Sigmoid colon (tissue), 6 donors: ENCODE measurements at regions not wholly inside any gene's neighbourhood (a gene's known extent, or its start where the extent isn't known, plus 50 kb on each side); places are given as distances from the start of the nearest gene placed in this dataset.
"Not testable (repeated sequence)": the region's sequence is repeated elsewhere in the genome, so short reads cannot be mapped to it uniquely, and the experiment has no call there.

Experiments
- DNase-seq: peaks from one replicate; pipeline ENCODE4 v3.0.0-alpha.2; 2019
- H3K27ac ChIP-seq, 4 donors: fragments of 200-600 bp; sonication (generic); one replicate each; pipeline ENCODE4 v1.5.1; 2016 to 2019; ENCODE audit warnings: mild to moderate bottlenecking in 1 of 4
- H3K27me3 ChIP-seq, 3 donors: fragments of 200-600 bp; sonication (generic); one replicate each; pipeline ENCODE4 v1.5.1; 2019; ENCODE audit warnings: mild to moderate bottlenecking in 1 of 3
- H3K36me3 ChIP-seq, 4 donors: fragments of 200-600 bp; sonication (generic); one replicate each; pipeline ENCODE4 v1.5.1; 2016 to 2019
- H3K4me1 ChIP-seq, 4 donors: fragments of 200-600 bp; sonication (generic); one replicate each; pipeline ENCODE4 v1.5.1; 2017 to 2019
- H3K4me3 ChIP-seq, 4 donors: fragments of 200-600 bp; sonication (generic); one replicate each; pipeline ENCODE4 v1.5.1; 2017 to 2019; ENCODE audit warnings: mild to moderate bottlenecking in 2 of 4, moderate library complexity in 1 of 4
- H3K9me3 ChIP-seq, 4 donors: fragments of 200-600 bp in 3 of 4; sonication (generic) in 3 of 4; one replicate each; pipeline versions ENCODE4 v1.5.1 to v1.6.1; 2013 to 2019
- EP300 ChIP-seq, 4 donors: sonication (generic); formaldehyde crosslinking; IDR thresholded peaks; one replicate each; pipeline ENCODE4 v1.6.1; 2017; ENCODE audit warnings: antibody characterized with exemption in 4 of 4
- POLR2A ChIP-seq, 2 donors: fragments of 450-650 bp; IDR thresholded peaks; one replicate each; pipeline ENCODE4 v1.6.1; 2016; ENCODE audit warnings: antibody characterized with exemption in 2 of 2, mild to moderate bottlenecking in 2 of 2, moderate library complexity in 2 of 2
- POLR2AphosphoS5 ChIP-seq, 4 donors: sonication (generic); formaldehyde crosslinking; IDR thresholded peaks; one replicate each; pipeline ENCODE4 v1.6.1; 2017; ENCODE audit warnings: antibody characterized with exemption in 4 of 4
- WGBS, 2 donors: extraction: QIAGEN DNeasy Blood & Tissue Kit; methylation state at CpG; one replicate each; pipeline ENCODE4 v1.1.7; 2013; 5-methylcytosine and 5-hydroxymethylcytosine counted together
- intact Hi-C: fragments of 100-400 bp; cut with DNase I; formaldehyde crosslinking; loops from one replicate; pipeline ENCODE4 v1.15.1; 2023
- TF ChIP-seq, protein P1 (sequence below), 4 experiments: fragments of 450-650 bp in 3 of 4; fragments of 200-600 bp in 1 of 4; IDR thresholded peaks; one replicate each; pipeline ENCODE4 v1.5.1; 2016 to 2019; ENCODE audit warnings: antibody characterized with exemption in 4 of 4, mild to moderate bottlenecking in 3 of 4, moderate library complexity in 2 of 4
- donor health status: healthy with polysubstance abuse.
- donor health status: healthy.

DNA sequence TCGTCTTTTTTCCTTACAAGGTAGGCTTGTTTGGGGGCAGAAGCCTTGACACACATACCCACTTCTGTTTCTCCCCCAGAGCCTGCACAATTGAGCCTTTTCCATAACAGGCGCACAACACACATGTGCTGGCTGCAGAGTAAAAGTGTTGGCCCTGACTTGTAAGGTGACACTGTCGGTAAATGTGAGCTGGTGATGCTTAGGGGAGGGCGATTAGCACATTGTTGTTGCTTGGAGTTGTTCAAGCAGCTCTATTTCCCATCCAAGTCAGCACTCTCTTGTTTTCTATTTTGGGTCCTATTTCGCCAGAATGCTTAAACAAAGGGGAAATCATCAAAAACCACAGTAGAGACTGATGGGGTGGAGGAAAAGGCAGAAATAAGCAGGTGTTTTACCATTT is 51.9 kb upstream of the PTPRJ start:
- Histone ChIP-seq H3K4me1 (peaks cover 0 to 12% (median 11%) of the 10 kb centered on the region in 4 donors), H3K36me3 (no peaks in the 10 kb centered on the region), H3K4me3 (no peak overlapping the region), H3K27me3 (no peaks in the 10 kb centered on the region), H3K9me3 (no peaks in the 10 kb centered on the region), H3K27ac (no peak overlapping the region)
- intact Hi-C loops: no loop called here
- DNase-seq: no peak
- 54 to 86% methylated on average over 5 of the region's 5 CpGs for WGBS, 2 donors
- TF ChIP-seq, protein P1, sequence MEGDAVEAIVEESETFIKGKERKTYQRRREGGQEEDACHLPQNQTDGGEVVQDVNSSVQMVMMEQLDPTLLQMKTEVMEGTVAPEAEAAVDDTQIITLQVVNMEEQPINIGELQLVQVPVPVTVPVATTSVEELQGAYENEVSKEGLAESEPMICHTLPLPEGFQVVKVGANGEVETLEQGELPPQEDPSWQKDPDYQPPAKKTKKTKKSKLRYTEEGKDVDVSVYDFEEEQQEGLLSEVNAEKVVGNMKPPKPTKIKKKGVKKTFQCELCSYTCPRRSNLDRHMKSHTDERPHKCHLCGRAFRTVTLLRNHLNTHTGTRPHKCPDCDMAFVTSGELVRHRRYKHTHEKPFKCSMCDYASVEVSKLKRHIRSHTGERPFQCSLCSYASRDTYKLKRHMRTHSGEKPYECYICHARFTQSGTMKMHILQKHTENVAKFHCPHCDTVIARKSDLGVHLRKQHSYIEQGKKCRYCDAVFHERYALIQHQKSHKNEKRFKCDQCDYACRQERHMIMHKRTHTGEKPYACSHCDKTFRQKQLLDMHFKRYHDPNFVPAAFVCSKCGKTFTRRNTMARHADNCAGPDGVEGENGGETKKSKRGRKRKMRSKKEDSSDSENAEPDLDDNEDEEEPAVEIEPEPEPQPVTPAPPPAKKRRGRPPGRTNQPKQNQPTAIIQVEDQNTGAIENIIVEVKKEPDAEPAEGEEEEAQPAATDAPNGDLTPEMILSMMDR (IDR thresholded peaks at IDR 0.05): no peak
- TF ChIP-seq POLR2AphosphoS5 (IDR thresholded peaks at IDR 0.05) (no peak), EP300 (IDR thresholded peaks at IDR 0.05) (no peak), POLR2A (IDR thresholded peaks at IDR 0.05) (no peak)

DNA sequence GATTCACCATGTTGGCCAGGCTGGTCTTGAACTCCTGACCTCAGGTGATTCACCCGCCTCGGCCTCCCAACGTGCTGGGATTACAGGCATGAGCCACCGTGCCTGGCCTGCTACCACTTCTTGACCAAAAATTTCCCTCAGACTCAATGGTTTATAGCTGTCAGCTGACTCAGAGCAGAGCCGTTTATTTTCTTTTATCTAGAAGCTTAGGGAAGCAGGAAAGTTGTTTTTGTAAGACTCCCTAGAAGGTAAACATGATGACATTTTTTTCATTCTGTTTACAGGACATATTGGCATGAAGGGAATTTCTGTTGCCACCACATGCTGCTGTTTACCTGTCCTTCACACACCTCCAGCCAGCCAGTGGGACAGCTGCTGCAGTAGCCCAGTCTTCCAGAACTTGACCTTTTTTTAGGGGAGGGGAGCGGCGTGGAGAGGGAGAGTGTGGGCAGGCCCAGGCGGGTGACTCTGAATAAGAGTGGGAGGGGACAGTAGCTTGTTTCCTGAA is 56.1 kb upstream of the PTPRJ start:
- 33 to 46% methylated on average over 8 of the region's 8 CpGs for WGBS, 2 donors
- Histone ChIP-seq H3K27me3 (no peaks in the 10 kb centered on the region), H3K4me3 (no peak overlapping the region), H3K27ac (peak overlapping the region in 3 of 4 donors; percentile 0 to 62 (median 47)), H3K36me3 (no peaks in the 10 kb centered on the region), H3K4me1 (peaks cover 0 to 16% (median 12%) of the 10 kb centered on the region in 4 donors), H3K9me3 (no peaks in the 10 kb centered on the region)
- TF ChIP-seq, protein P1 (IDR thresholded peaks at IDR 0.05): no peak
- TF ChIP-seq POLR2AphosphoS5 (IDR thresholded peaks at IDR 0.05): no peak
- TF ChIP-seq EP300 (IDR thresholded peaks at IDR 0.05): no peak
- TF ChIP-seq POLR2A (IDR thresholded peaks at IDR 0.05): no peak
- DNase-seq: no peak
- intact Hi-C loops: no loop called here

DNA sequence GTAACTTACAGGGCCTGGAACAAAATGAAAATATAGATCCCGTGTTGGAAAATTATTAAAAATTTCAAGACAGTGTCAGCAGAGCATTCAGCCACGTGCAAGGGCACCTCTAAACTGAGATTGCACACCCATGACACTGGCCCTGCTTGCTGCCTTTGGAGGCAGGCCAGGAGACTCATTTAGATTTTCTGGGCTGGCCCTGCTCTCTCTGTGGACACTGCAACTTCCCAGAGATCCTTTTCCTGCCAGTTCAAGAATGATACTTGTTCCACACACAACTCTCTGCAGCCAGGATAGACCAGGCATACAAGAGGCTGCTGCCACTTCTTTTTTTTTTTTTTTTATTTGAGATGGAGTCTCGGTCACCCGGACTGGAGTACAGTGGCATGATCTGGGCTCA is 56.7 kb upstream of the PTPRJ start:
- no peaks in the 10 kb centered on the region for H3K36me3 ChIP-seq
- intact Hi-C loops: no loop called here
- H3K27ac ChIP-seq: peak overlapping the region in 3 of 4 donors; percentile 0 to 62 (median 47)
- TF ChIP-seq POLR2AphosphoS5 (IDR thresholded peaks at IDR 0.05): peak in 1 of 4 donors; percentile 40
- TF ChIP-seq, protein P1 (IDR thresholded peaks at IDR 0.05): no peak
- no peaks in the 10 kb centered on the region for H3K9me3 ChIP-seq
- WGBS, 2 donors: 35 to 53% methylated on average over 4 of the region's 4 CpGs
- H3K4me1 ChIP-seq: peaks cover 0 to 19% (median 13%) of the 10 kb centered on the region in 4 donors
- H3K4me3 ChIP-seq: no peak overlapping the region
- peak; percentile 76 for DNase-seq
- no peaks in the 10 kb centered on the region for H3K27me3 ChIP-seq

DNA sequence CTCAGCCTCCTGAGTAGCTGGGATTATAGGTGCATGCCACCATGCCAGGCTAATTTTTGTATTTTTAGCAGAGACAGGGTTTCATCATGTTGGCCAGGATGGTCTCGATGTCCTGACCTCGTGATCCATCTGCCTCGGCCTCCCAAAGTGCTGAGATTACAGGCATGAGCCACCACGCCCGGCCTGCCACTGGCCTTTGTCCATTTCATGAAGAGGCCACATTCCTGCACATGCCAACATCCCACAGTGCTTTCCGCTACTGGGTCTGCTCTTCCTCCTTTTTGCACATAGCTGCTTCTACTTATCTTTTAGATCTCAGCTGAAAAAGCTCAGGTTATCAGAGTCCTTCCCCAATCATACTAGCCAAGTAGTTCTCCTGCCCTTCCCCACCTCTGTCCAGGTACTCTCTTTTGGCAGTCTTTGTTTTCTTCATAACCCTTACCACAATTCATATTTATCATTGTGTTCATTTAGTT is 59.2 kb upstream of the PTPRJ start:
- H3K27ac ChIP-seq, H3K36me3 ChIP-seq, H3K27me3 ChIP-seq, H3K9me3 ChIP-seq, intact Hi-C loops, H3K4me3 ChIP-seq, DNase-seq: not testable (repeated sequence)
- 91 to 93% methylated on average over 6 of the region's 6 CpGs for WGBS, 2 donors
- peaks cover 0 to 43% (median 35%) of the 10 kb centered on the region in 4 donors for H3K4me1 ChIP-seq

DNA sequence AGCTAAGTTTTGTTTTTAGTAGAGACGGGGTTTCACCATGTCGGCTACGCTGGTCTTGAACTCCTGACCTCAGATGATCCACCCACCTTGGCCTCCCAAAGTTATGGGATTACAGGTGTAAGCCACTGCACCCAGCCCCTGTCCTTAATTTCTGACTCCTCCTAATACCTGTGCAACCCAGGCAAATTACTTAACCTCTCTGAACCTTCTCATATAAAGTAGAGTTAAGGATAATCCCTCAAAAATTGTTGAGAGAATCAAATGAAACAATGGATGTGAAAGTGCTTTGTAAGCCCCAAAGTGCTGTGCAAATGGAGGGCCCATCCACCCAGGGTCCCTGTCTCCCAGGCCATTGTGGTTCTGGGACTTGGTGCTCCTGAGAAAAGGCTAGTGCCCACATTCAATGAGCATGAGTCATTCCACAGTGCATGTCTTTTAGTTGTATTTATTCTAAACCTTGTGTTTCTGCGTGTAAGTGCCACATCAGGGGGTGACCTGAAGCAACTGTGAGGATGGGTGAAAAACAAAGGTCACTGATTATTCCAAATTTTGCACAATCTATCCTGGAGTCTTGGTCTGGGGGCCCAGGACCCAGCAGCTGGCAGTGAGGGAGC is 61.4 kb upstream of the PTPRJ start:
- 85 to 86% methylated on average over 4 of the region's 4 CpGs for WGBS, 2 donors
- no peak overlapping the region for H3K4me3 ChIP-seq
- no peak for TF ChIP-seq POLR2AphosphoS5 (IDR thresholded peaks at IDR 0.05)
- TF ChIP-seq, protein P1 (IDR thresholded peaks at IDR 0.05): no peak
- no peak for TF ChIP-seq POLR2A (IDR thresholded peaks at IDR 0.05)
- DNase-seq: no peak
- H3K27me3 ChIP-seq: no peaks in the 10 kb centered on the region
- H3K27ac ChIP-seq: peak overlapping the region in 3 of 4 donors; percentile 66 to 78 (median 70)
- H3K4me1 ChIP-seq: peaks cover 0 to 37% (median 30%) of the 10 kb centered on the region in 4 donors
- H3K36me3 ChIP-seq: no peaks in the 10 kb centered on the region
- intact Hi-C loops: no loop called here
- H3K9me3 ChIP-seq: no peaks in the 10 kb centered on the region
